ENCODE measurements at regions not wholly inside any gene's neighbourhood (a gene's known extent, or its start where the extent isn't known, plus 50 kb on each side); places are given as distances from the start of the nearest gene placed in this dataset.
"Not testable (repeated sequence)": the region's sequence is repeated elsewhere in the genome, so short reads cannot be mapped to it uniquely, and the experiment has no call there.

- DNase-seq = not testable (repeated sequence)
These were observed 332.2 kb upstream of the PLGLB2 start for GRCh38 chr2:87415586-87416265.

- not testable (repeated sequence) for DNase-seq
These were observed 331.7 kb upstream of the PLGLB2 start for GRCh38 chr2:87416266-87416592.

GRCh38 chr2:87417147-87417546, 330.7 kb upstream of the PLGLB2 start:
- not testable (repeated sequence) for DNase-seq

- not testable (repeated sequence) for DNase-seq
These were observed 329.9 kb upstream of the PLGLB2 start for GRCh38 chr2:87417742-87418567.

- not testable (repeated sequence) for DNase-seq
These were observed 328.8 kb upstream of the PLGLB2 start for GRCh38 chr2:87418823-87419822.

- not testable (repeated sequence) for DNase-seq
These were observed 327.9 kb upstream of the PLGLB2 start for GRCh38 chr2:87419980-87420379.

GRCh38 chr2:87420954-87421353, 326.9 kb upstream of the PLGLB2 start:
- DNase-seq = not testable (repeated sequence)

- not testable (repeated sequence) for DNase-seq
These were observed 323.8 kb upstream of the PLGLB2 start for GRCh38 chr2:87423796-87424762.

GRCh38 chr2:87424763-87425154, 323.1 kb upstream of the PLGLB2 start:
- not testable (repeated sequence) for DNase-seq

- not testable (repeated sequence) for DNase-seq
These were observed 322.7 kb upstream of the PLGLB2 start for GRCh38 chr2:87425191-87425590.

GRCh38 chr2:87425717-87426116, 322.2 kb upstream of the PLGLB2 start:
- not testable (repeated sequence) for DNase-seq

- DNase-seq = not testable (repeated sequence)
These were observed 319.3 kb upstream of the PLGLB2 start for GRCh38 chr2:87428452-87429130.

GRCh38 chr2:87429206-87429930, 318.5 kb upstream of the PLGLB2 start:
- DNase-seq = not testable (repeated sequence)

- not testable (repeated sequence) for DNase-seq
These were observed 318.0 kb upstream of the PLGLB2 start for GRCh38 chr2:87429931-87430275.

- not testable (repeated sequence) for DNase-seq
These were observed 316.8 kb upstream of the PLGLB2 start for GRCh38 chr2:87431051-87431450.

- DNase-seq = not testable (repeated sequence)
These were observed 315.0 kb upstream of the PLGLB2 start for GRCh38 chr2:87432711-87433453.

- DNase-seq = not testable (repeated sequence)
These were observed 311.9 kb upstream of the PLGLB2 start for GRCh38 chr2:87436007-87436406.

GRCh38 chr2:87437701-87438260, 310.1 kb upstream of the PLGLB2 start:
- not testable (repeated sequence) for DNase-seq

- DNase-seq = not testable (repeated sequence)
These were observed 309.0 kb upstream of the PLGLB2 start for GRCh38 chr2:87438780-87439454.
